Urinary bladder (tissue), 3 donors: ENCODE measurements at regions not wholly inside any gene's neighbourhood (a gene's known extent, or its start where the extent isn't known, plus 50 kb on each side); places are given as distances from the start of the nearest gene placed in this dataset.
A peak's percentile ranks its signal among the peaks of the same experiment; 100 is the strongest.

Experiments used
- DNase-seq: peaks from one replicate; pipeline ENCODE4 v3.0.0-alpha.2; 2015; ENCODE audit errors: extremely low spot score
- H3K27ac ChIP-seq: one replicate; pipeline ENCODE4 v1.5.1; 2013; ENCODE audit warnings: low read depth, mild to moderate bottlenecking, moderate library complexity
- H3K36me3 ChIP-seq: one replicate; pipeline ENCODE4 v1.6.1; 2013; ENCODE audit warnings: mild to moderate bottlenecking, moderate library complexity; ENCODE audit not compliant: insufficient read depth
- H3K4me1 ChIP-seq: one replicate; pipeline ENCODE4 v1.6.1; 2013; ENCODE audit warnings: mild to moderate bottlenecking, moderate library complexity; ENCODE audit not compliant: insufficient read depth
- H3K4me3 ChIP-seq: one replicate; pipeline ENCODE4 v1.5.1; 2013; ENCODE audit warnings: low read depth, low read length
- WGBS: extraction: QIAGEN DNeasy Blood & Tissue Kit; methylation state at CpG from one replicate; pipeline ENCODE4 v1.1.7; 2013; 5-methylcytosine and 5-hydroxymethylcytosine counted together
- donor health status: healthy with polysubstance abuse.
- donor health status: healthy.

- H3K4me1 ChIP-seq, result no peaks in the 10 kb centered on the region
- DNase-seq, result no peak
- no peaks in the 10 kb centered on the region for H3K36me3 ChIP-seq
- peak overlapping the region; percentile 3 for H3K27ac ChIP-seq
- no peak overlapping the region for H3K4me3 ChIP-seq
- 87% methylated on average over 6 of the region's 6 CpGs for WGBS
Measured at GRCh38 chr3:72153477-72154314, 368.7 kb upstream of the PROK2 start.

- no peak overlapping the region for H3K4me3 ChIP-seq
- WGBS, result 16% methylated on average over 21 of the region's 21 CpGs
- peak; percentile 89 for DNase-seq
Measured at GRCh38 chr3:72152551-72153476, 367.9 kb upstream of the PROK2 start.

GRCh38 chr3:72151465-72152238, 366.7 kb upstream of the PROK2 start:
- no peak for DNase-seq
- peak overlapping the region; percentile 41 for H3K27ac ChIP-seq
- 90% methylated on average over 9 of the region's 9 CpGs for WGBS

More at GRCh38 chr3:72152551-72153476, 367.9 kb upstream of the PROK2 start:
- Histone ChIP-seq H3K36me3 (no peaks in the 10 kb centered on the region), H3K27ac (peak overlapping the region; percentile 38), H3K4me1 (no peaks in the 10 kb centered on the region)

GRCh38 chr3:72150634-72151412, 365.9 kb upstream of the PROK2 start:
- no peak for DNase-seq
- no peaks in the 10 kb centered on the region for H3K36me3 ChIP-seq
- no peak overlapping the region for H3K27ac ChIP-seq
- H3K4me1 ChIP-seq, result no peaks in the 10 kb centered on the region
- H3K4me3 ChIP-seq, result no peak overlapping the region
- WGBS, result 89% methylated on average over 6 of the region's 6 CpGs

More at GRCh38 chr3:72151465-72152238, 366.7 kb upstream of the PROK2 start:
- H3K36me3 ChIP-seq, result no peaks in the 10 kb centered on the region
- H3K4me1 ChIP-seq, result no peaks in the 10 kb centered on the region
- no peak overlapping the region for H3K4me3 ChIP-seq

DNA sequence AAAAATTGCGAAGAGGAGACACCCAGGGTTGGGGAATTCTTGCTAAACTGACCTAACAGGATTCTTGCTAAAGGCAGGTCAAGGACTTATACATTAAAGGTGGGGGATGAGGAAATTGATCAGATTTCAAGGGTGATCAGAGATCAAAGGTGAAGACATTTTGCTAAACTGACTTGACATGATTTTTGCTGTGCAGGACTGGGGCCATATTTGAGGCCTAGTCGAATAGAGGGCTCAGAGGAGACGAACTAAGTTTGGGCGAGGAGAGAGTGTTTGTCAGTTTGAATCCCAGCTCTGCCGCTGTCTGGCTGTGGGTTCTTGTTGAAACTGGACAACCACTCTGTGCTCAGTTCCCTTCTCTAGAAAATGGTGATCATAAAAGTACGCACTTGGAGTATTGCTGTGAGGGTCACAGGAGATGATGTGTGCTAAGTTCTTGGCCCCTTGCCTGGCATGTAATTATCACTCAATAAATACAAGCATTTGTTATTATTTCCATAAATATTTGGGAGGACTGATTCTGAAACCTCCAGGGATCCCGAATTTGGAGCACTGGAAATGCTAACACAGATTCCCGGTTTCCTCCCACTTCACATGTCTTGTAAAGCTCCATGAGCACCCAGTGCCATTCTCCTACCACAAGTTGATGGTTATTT, 364.8 kb upstream of the PROK2 start:
- H3K36me3 ChIP-seq, result no peaks in the 10 kb centered on the region
- no peaks in the 10 kb centered on the region for H3K4me1 ChIP-seq
- H3K27ac ChIP-seq, result no peak overlapping the region
- H3K4me3 ChIP-seq, result no peak overlapping the region
- no peak for DNase-seq
- WGBS, result 85% methylated on average over 8 of the region's 8 CpGs

GRCh38 chr3:72147600-72147999, 362.7 kb upstream of the PROK2 start:
- Histone ChIP-seq H3K36me3 (no peaks in the 10 kb centered on the region), H3K4me1 (no peaks in the 10 kb centered on the region), H3K4me3 (no peak overlapping the region), H3K27ac (no peak overlapping the region)
- no peak for DNase-seq
- 94% methylated on average over 3 of the region's 3 CpGs for WGBS

- Histone ChIP-seq H3K4me3 (no peak overlapping the region), H3K27ac (no peak overlapping the region), H3K4me1 (no peaks in the 10 kb centered on the region), H3K36me3 (no peaks in the 10 kb centered on the region)
- WGBS, result 48% methylated on average over 12 of the region's 12 CpGs
- peak; percentile 69 for DNase-seq
Measured at GRCh38 chr3:72145506-72146380, 360.8 kb upstream of the PROK2 start.

DNA sequence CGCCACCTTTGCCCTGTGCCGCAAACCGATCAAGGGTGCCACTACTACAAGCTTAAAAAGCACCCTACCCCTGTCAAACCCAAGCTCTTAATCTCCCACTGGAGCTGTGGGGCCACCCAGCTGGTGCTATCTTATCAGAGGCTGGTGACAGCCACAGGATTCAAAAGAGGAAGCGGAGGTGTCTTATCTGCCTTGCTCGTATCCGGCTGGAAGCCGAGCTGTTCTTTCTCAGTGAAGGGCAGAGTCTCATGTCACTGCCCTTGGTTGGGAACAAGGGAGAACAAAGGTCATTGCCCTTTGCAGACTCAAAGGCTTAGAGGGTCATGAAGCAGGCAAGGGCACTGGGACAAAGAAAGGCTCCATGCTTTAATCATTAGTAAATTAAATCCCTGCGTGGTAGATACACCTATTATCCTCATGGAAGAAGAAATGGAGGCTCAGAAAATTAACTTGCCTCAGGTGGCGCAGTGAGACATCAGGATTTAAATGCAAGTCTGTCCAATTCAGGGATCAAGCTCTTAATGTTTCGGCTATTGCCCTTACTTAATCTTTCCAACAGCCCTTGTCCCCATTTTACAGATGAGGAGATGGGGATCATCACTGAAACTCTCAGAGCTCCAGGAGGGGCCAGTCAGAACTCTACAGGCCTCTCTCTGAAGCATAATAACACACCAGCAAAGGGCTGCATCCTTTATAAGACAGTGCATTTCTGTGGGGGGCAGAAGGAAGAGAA, 360.0 kb upstream of the PROK2 start:
- 63% methylated on average over 10 of the region's 10 CpGs for whole genome bisulfite sequencing
- no peak for DNase-seq

DNA sequence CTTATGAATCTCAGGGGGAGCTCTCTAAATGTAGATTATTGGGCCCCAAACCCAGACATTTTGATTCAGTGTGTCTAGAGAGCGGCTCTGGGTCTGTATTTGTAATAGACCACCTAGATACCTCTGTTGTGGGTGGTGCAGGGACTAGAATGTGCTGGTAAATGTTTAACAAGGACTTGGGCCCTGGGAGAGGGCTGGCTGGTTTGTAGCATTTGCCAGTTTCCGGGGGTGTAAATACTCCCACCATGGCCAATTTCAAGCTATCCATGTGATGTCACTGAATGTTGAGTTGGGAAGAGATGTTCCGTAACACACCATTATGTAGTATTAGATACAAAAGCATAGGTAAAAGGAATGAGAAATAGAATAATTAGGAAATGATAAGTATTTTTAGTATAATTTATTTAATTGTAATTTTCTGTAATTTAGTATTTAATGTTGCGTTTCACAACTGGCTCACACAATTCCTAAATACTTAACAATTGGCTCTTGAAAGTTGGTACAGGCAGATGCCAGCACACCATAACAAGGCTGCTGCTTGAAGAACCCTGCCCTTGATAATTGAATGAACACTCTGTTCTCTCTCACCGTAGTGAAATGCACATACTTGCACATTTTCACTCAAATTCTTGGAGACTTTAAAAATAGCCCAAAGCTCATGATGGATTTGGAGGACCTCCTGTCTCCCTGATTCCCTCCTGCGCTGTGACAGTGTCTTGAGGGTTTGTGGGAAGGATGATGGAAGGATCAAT, 359.2 kb upstream of the PROK2 start:
- DNase-seq, result no peak
- 77% methylated on average over 6 of the region's 6 CpGs for WGBS
- no peaks in the 10 kb centered on the region for H3K4me1 ChIP-seq
- no peak overlapping the region for H3K4me3 ChIP-seq
- no peaks in the 10 kb centered on the region for H3K36me3 ChIP-seq
- no peak overlapping the region for H3K27ac ChIP-seq

More for the DNA sequence above, 360.0 kb upstream of the PROK2 start:
- no peak overlapping the region for H3K27ac ChIP-seq
- no peaks in the 10 kb centered on the region for H3K36me3 ChIP-seq
- H3K4me3 ChIP-seq, result no peak overlapping the region
- H3K4me1 ChIP-seq, result no peaks in the 10 kb centered on the region

- WGBS, result 95% methylated on average over 7 of the region's 7 CpGs
- no peak for DNase-seq
- no peaks in the 10 kb centered on the region for H3K36me3 ChIP-seq
- no peak overlapping the region for H3K27ac ChIP-seq
- no peak overlapping the region for H3K4me3 ChIP-seq
- no peaks in the 10 kb centered on the region for H3K4me1 ChIP-seq
Measured at GRCh38 chr3:72143322-72143721, 358.4 kb upstream of the PROK2 start.

- H3K4me1 ChIP-seq, result no peaks in the 10 kb centered on the region
- no peak overlapping the region for H3K4me3 ChIP-seq
- no peaks in the 10 kb centered on the region for H3K36me3 ChIP-seq
- WGBS, result 71% methylated on average over 1 of the region's 1 CpG
- no peak overlapping the region for H3K27ac ChIP-seq
- no peak for DNase-seq
Measured at GRCh38 chr3:72142028-72142427, 357.1 kb upstream of the PROK2 start.
